Activated naive CD4-positive, alpha-beta T cell treated with anti-CD3 and anti-CD28 coated beads for 36 hours (primary cell): ENCODE measurements at regions not wholly inside any gene's neighbourhood (a gene's known extent, or its start where the extent isn't known, plus 50 kb on each side); places are given as distances from the start of the nearest gene placed in this dataset.

Source experiments
- CTCF ChIA-PET: fragments of 350-600 bp; sonication (Branson Sonifier 250); formaldehyde crosslinking; loops from one replicate; lab custom pipeline; 2021; ENCODE audit warnings: antibody characterized with exemption; lab: Charles Lee
- DNase-seq: peaks from one replicate; pipeline ENCODE4 v3.0.0-alpha.2; 2020
- H3K27ac Mint-ChIP-seq: one replicate; pipeline ENCODE4 v1.8.0; 2021; ENCODE audit warnings: mild to moderate bottlenecking, mixed read lengths
- H3K27me3 Mint-ChIP-seq: one replicate; pipeline ENCODE4 v1.8.0; 2021; ENCODE audit warnings: low read depth, mixed read lengths
- H3K36me3 Mint-ChIP-seq: one replicate; pipeline ENCODE4 v1.8.0; 2021; ENCODE audit warnings: low read depth, mixed read lengths
- H3K4me1 Mint-ChIP-seq: one replicate; pipeline ENCODE4 v1.8.0; 2021; ENCODE audit warnings: low read depth, mixed read lengths
- H3K4me3 Mint-ChIP-seq: one replicate; pipeline ENCODE4 v1.8.0; 2021; ENCODE audit warnings: mild to moderate bottlenecking, moderate library complexity, mixed read lengths
- H3K9me3 Mint-ChIP-seq: one replicate; pipeline ENCODE4 v1.8.0; 2021; ENCODE audit warnings: mixed read lengths
- intact Hi-C: fragments of 100-400 bp; cut with micrococcal nuclease; formaldehyde crosslinking; loops from one replicate; pipeline ENCODE4 v1.15.1; 2023

DNA sequence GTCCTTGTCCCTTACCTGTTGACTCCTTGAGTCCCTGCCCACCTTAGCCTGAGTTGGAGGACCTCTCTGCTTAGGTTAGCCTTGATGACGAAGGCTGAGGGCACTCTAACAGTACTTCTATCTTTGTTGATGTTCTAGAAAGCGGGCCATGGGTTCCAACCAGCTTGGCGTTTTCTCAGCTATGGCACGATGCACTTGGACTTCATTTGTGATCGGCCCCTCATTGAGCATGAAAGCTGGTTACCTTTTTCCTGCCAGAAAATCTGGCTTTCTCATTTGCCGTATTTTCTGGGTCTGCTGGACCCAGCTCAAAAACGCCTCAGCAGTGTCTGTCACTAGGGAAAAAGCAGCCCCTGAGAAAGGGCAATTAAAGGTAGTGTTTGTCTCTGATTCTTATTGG lies 290.8 kb downstream of the EMP1 start:
- no peak for DNase-seq
- intact Hi-C loops, result no loop called here
- CTCF ChIA-PET, result no interaction called here
- no peak overlapping the region for H3K27ac Mint-ChIP-seq
- no peaks in the 10 kb centered on the region for H3K9me3 Mint-ChIP-seq
- no peaks in the 10 kb centered on the region for H3K36me3 Mint-ChIP-seq
- H3K4me3 Mint-ChIP-seq, result no peak overlapping the region
- no peaks in the 10 kb centered on the region for H3K4me1 Mint-ChIP-seq
- peaks cover 4% of the 10 kb centered on the region for H3K27me3 Mint-ChIP-seq

DNA sequence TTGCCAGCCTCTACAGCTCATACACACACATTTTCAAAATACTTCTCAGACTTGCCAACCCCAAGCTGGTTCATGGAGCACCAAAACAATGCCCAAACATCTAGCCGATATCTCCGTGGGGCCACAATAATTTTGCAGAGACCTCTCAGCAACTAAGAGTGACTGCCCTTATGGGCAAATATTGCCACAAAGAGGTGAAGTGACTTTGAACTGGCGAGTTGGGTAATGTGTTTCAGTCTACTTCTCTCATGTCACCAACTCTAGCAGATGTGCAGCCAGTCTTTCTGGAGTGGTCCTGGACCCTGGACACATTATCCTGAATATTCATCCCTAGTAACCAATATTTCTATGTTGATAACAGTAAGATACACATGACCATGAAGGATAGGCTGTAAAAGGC lies 290.3 kb downstream of the EMP1 start:
- intact Hi-C loops, result no loop called here
- Mint-ChIP-seq H3K9me3 (no peaks in the 10 kb centered on the region), H3K4me1 (no peaks in the 10 kb centered on the region), H3K27me3 (peaks cover 4% of the 10 kb centered on the region), H3K36me3 (no peaks in the 10 kb centered on the region), H3K4me3 (no peak overlapping the region), H3K27ac (no peak overlapping the region)
- no peak for DNase-seq
- CTCF ChIA-PET, result no interaction called here

- no peaks in the 10 kb centered on the region for H3K36me3 Mint-ChIP-seq
- intact Hi-C loops, result no loop called here
- DNase-seq, result no peak
- no peaks in the 10 kb centered on the region for H3K4me1 Mint-ChIP-seq
- no peak overlapping the region for H3K27ac Mint-ChIP-seq
- H3K9me3 Mint-ChIP-seq, result no peaks in the 10 kb centered on the region
- no peak overlapping the region for H3K4me3 Mint-ChIP-seq
- CTCF ChIA-PET, result no interaction called here
- H3K27me3 Mint-ChIP-seq, result peaks cover 5% of the 10 kb centered on the region
These were observed 282.2 kb downstream of the EMP1 start for GRCh38 chr12:13478650-13479181.

DNA sequence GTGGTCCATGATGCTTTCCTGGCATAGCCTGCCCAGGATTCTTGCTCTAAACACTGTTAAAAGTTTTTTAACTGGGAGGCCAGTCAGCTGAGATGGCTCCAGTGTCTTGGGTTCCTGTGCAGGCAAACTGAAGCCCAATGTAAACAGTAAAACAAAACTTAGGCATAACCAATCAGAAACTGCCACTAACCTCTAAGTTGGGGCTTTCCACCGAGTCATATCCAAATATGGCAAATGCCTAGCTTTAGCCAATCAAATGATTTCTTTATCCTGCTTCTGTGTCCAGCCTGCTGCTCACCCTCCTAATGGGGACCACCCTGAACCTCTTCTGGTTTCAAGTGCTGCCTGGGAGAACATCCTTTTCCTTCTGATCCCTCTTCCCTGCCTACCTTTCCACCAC lies 277.9 kb downstream of the EMP1 start:
- Mint-ChIP-seq H3K9me3 (no peaks in the 10 kb centered on the region), H3K36me3 (no peaks in the 10 kb centered on the region), H3K27me3 (peaks cover 3% of the 10 kb centered on the region), H3K4me1 (no peaks in the 10 kb centered on the region), H3K4me3 (no peak overlapping the region), H3K27ac (no peak overlapping the region)
- CTCF ChIA-PET, result no interaction called here
- DNase-seq, result no peak
- intact Hi-C loops, result no loop called here

- CTCF ChIA-PET, result no interaction called here
- no peaks in the 10 kb centered on the region for H3K36me3 Mint-ChIP-seq
- no peaks in the 10 kb centered on the region for H3K4me1 Mint-ChIP-seq
- intact Hi-C loops, result no loop called here
- H3K27ac Mint-ChIP-seq, result no peak overlapping the region
- no peaks in the 10 kb centered on the region for H3K9me3 Mint-ChIP-seq
- DNase-seq, result no peak
- peaks cover 8% of the 10 kb centered on the region for H3K27me3 Mint-ChIP-seq
- no peak overlapping the region for H3K4me3 Mint-ChIP-seq
These were observed 276.2 kb downstream of the EMP1 start for GRCh38 chr12:13472690-13473089.

DNA sequence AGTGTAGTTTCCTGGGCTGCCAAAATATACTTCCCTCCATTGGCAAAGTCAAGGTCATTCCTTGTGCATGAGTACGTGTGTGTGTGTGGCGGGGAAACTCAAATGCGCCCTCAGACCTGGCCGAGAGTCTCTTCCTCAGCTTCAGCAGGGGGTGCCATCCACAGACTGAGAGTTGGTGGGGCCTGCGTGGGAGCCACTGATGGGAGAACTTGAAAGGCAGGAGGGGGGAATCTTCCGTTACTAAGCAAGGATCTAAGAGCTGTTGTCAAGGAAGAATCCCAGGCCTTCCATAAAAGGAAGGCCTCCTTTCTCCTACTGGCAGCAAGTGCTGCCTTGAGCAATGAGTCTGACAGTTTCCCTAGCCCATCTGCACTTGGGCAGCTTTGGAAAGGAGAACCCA lies 274.9 kb downstream of the EMP1 start:
- Mint-ChIP-seq H3K4me3 (no peak overlapping the region), H3K4me1 (no peaks in the 10 kb centered on the region), H3K9me3 (no peaks in the 10 kb centered on the region), H3K27ac (no peak overlapping the region), H3K36me3 (no peaks in the 10 kb centered on the region), H3K27me3 (peaks cover 10% of the 10 kb centered on the region)
- intact Hi-C loops, result no loop called here
- DNase-seq, result no peak
- CTCF ChIA-PET, result interaction anchor here (1.0 kb wide), 1 partner anchor 10 kb away, joined by 3 read pairs; no protein-coding TSS in a partner anchor

DNA sequence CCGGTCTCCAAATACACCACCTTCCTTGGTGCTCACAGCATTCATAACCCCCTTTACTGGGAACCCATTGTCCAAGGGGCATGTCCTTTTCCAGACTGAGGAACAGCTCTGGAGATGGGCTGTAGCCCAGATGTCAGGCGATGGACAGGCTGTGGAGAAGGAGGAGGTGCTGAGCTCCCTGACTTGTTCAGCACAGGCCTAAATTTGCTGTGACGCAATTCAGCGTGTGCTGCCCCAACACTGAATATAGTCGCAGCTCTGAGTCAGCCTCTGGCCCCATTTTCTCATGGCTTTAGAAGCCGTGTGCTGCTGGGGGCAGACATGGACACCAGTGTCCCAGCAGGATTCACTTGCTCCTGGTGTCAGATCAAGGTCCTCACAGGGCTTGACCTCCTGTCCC lies 269.1 kb downstream of the EMP1 start:
- CTCF ChIA-PET, result no interaction called here
- DNase-seq, result no peak
- Mint-ChIP-seq H3K27ac (no peak overlapping the region), H3K4me1 (no peaks in the 10 kb centered on the region), H3K36me3 (no peaks in the 10 kb centered on the region), H3K4me3 (no peak overlapping the region), H3K9me3 (no peaks in the 10 kb centered on the region), H3K27me3 (peaks cover 8% of the 10 kb centered on the region)
- intact Hi-C loops, result no loop called here

DNA sequence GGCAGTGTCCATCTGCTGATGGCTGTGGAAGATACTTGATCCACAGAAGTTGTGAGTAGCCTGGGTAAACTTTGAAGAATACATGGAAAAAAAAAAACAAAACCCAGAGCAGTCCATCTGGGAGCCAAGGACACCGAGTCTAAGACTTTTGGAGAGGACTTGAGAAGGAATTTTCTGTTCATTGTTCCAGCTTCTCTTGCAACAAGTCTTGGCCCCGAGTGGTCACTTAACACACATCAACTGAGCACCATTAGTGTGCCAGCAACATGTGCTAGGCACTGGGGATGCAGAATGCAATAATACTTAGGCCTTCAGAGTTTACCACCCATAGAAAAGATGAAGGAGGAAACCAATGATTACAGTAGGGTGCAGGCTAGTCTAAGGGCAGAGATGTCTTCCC lies 266.7 kb downstream of the EMP1 start:
- H3K9me3 Mint-ChIP-seq, result no peaks in the 10 kb centered on the region

GRCh38 chr12:13462450-13462849 lies 265.9 kb downstream of the EMP1 start:
- Mint-ChIP-seq H3K4me3 (no peak overlapping the region), H3K4me1 (no peaks in the 10 kb centered on the region), H3K36me3 (no peaks in the 10 kb centered on the region), H3K27me3 (peaks cover 5% of the 10 kb centered on the region), H3K27ac (no peak overlapping the region), H3K9me3 (no peaks in the 10 kb centered on the region)
- CTCF ChIA-PET, result no interaction called here
- intact Hi-C loops, result no loop called here
- no peak for DNase-seq

More for the DNA sequence above, 266.7 kb downstream of the EMP1 start:
- peaks cover 10% of the 10 kb centered on the region for H3K27me3 Mint-ChIP-seq
- H3K4me3 Mint-ChIP-seq, result no peak overlapping the region
- no peak for DNase-seq
- H3K27ac Mint-ChIP-seq, result no peak overlapping the region
- no peaks in the 10 kb centered on the region for H3K4me1 Mint-ChIP-seq
- CTCF ChIA-PET, result no interaction called here
- intact Hi-C loops, result no loop called here
- H3K36me3 Mint-ChIP-seq, result no peaks in the 10 kb centered on the region

DNA sequence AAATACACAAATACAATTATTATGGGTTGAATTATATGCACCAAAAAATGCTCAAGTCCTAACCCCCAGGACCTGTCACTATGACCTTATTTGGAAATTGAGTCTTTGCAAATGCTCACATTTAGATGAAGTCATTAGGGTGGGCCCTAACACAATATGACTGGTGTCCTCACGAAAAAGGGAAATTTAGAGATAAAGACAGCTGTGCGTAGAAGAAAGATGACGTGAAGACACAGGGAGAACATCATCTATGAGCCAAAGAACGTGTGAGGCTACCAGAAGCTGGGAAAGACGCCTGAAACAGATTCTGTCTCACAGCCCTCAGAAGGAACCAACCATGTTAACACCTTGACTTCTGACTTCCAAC lies 259.2 kb downstream of the EMP1 start:
- H3K4me3 Mint-ChIP-seq, result no peak overlapping the region
- H3K27me3 Mint-ChIP-seq, result peaks cover 8% of the 10 kb centered on the region
- no peaks in the 10 kb centered on the region for H3K9me3 Mint-ChIP-seq
- CTCF ChIA-PET, result no interaction called here
- intact Hi-C loops, result no loop called here
- no peaks in the 10 kb centered on the region for H3K4me1 Mint-ChIP-seq
- no peaks in the 10 kb centered on the region for H3K36me3 Mint-ChIP-seq
- no peak for DNase-seq
- H3K27ac Mint-ChIP-seq, result no peak overlapping the region

GRCh38 chr12:13454991-13455777 lies 258.7 kb downstream of the EMP1 start:
- Mint-ChIP-seq H3K4me1 (no peaks in the 10 kb centered on the region), H3K27ac (no peak overlapping the region), H3K27me3 (peaks cover 9% of the 10 kb centered on the region), H3K4me3 (no peak overlapping the region), H3K36me3 (no peaks in the 10 kb centered on the region), H3K9me3 (no peaks in the 10 kb centered on the region)
- CTCF ChIA-PET, result no interaction called here
- intact Hi-C loops, result no loop called here
- DNase-seq, result no peak

- H3K36me3 Mint-ChIP-seq, result no peaks in the 10 kb centered on the region
- H3K27ac Mint-ChIP-seq, result no peak overlapping the region
- peaks cover 5% of the 10 kb centered on the region for H3K27me3 Mint-ChIP-seq
- CTCF ChIA-PET, result interaction anchor here (0.7 kb wide), 1 partner anchor 261 kb away, joined by 4 read pairs; no protein-coding TSS in a partner anchor
- H3K4me3 Mint-ChIP-seq, result no peak overlapping the region
- intact Hi-C loops, result no loop called here
- no peaks in the 10 kb centered on the region for H3K9me3 Mint-ChIP-seq
- no peaks in the 10 kb centered on the region for H3K4me1 Mint-ChIP-seq
- no peak for DNase-seq
These were observed 256.5 kb downstream of the EMP1 start for GRCh38 chr12:13452955-13453570.

DNA sequence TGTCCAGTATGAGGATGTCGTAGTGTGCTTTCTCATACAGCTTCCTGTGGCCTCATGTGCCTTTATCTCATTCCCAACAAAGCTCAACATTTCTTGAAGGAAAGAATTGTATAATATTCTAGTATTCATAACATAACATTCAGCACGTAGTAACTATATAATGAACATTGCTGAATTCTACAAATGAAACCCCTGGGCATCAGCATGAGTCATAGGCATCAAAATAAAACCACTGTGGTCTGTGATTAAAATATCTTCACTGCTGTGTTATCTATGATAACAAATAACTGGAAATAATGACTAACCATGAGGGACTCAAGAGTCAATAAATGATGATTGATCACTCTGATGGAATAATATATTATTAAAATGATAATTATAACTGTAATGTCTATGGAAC lies 255.2 kb downstream of the EMP1 start:
- intact Hi-C loops, result no loop called here
- Mint-ChIP-seq H3K4me1 (no peaks in the 10 kb centered on the region), H3K4me3 (no peak overlapping the region), H3K9me3 (no peaks in the 10 kb centered on the region), H3K36me3 (no peaks in the 10 kb centered on the region), H3K27ac (no peak overlapping the region), H3K27me3 (peaks cover 5% of the 10 kb centered on the region)
- CTCF ChIA-PET, result no interaction called here
- no peak for DNase-seq
